DOHH2 (cell line): ENCODE measurements at regions not wholly inside any gene's neighbourhood (a gene's known extent, or its start where the extent isn't known, plus 50 kb on each side); places are given as distances from the start of the nearest gene placed in this dataset.

ENCODE experiments used
- H3F3A ChIP-seq: fragments of 200-600 bp; sonication (generic), shearing (Covaris generic); 2 replicates; pipeline ENCODE4 v1.6.0; 2016; ENCODE audit warnings: antibody characterized with exemption, mild to moderate bottlenecking; ENCODE audit not compliant: control insufficient read depth, insufficient read depth
- H3K27ac ChIP-seq: fragments of 200-600 bp; sonication (generic); 2 replicates; pipeline ENCODE4 v1.5.1; 2014; ENCODE audit warnings: low read depth, mild to moderate bottlenecking, low read length, moderate library complexity
- H3K27me3 ChIP-seq: fragments of 200-600 bp; sonication (generic); 2 replicates; pipeline ENCODE4 v1.6.1; 2014; ENCODE audit warnings: mild to moderate bottlenecking, low read length, mixed read lengths; ENCODE audit not compliant: control insufficient read depth
- H3K36me3 ChIP-seq: fragments of 200-600 bp; sonication (generic); 2 replicates; pipeline ENCODE4 v1.6.1; 2014; ENCODE audit warnings: mild to moderate bottlenecking, low read length, moderate library complexity, mixed read lengths; ENCODE audit not compliant: control insufficient read depth
- H3K4me1 ChIP-seq: fragments of 200-600 bp; sonication (generic); 2 replicates; pipeline ENCODE4 v1.6.1; 2014; ENCODE audit warnings: mild to moderate bottlenecking, low read length, mixed read lengths; ENCODE audit not compliant: control insufficient read depth
- H3K4me2 ChIP-seq: fragments of 200-600 bp; sonication (generic); 2 replicates; pipeline ENCODE4 v1.6.0; 2014; ENCODE audit warnings: mild to moderate bottlenecking, low read length, moderate library complexity
- H3K4me3 ChIP-seq: fragments of 200-600 bp; sonication (generic); 2 replicates; pipeline ENCODE4 v1.5.1; 2014; ENCODE audit warnings: mild to moderate bottlenecking, low read length, mixed read lengths
- H3K79me2 ChIP-seq: fragments of 200-600 bp; sonication (generic); 2 replicates; pipeline ENCODE4 v1.6.1; 2014; ENCODE audit warnings: mild to moderate bottlenecking, low read length, mixed read lengths; ENCODE audit not compliant: control insufficient read depth
- H3K9me2 ChIP-seq: fragments of 200-600 bp; sonication (generic); replicated peaks from 2 replicates; pipeline ENCODE4 v1.6.1; 2014; ENCODE audit warnings: mild to moderate bottlenecking, low read length, mixed read lengths; ENCODE audit not compliant: control insufficient read depth
- H3K9me3 ChIP-seq: fragments of 200-600 bp; sonication (generic); 2 replicates; pipeline ENCODE4 v1.6.1; 2014; ENCODE audit warnings: antibody characterized with exemption, low read length, mixed read lengths; ENCODE audit not compliant: control insufficient read depth, insufficient read depth
- H4K20me1 ChIP-seq: fragments of 200-600 bp; sonication (generic); 2 replicates; pipeline ENCODE4 v1.6.0; 2014; ENCODE audit warnings: low read depth, mild to moderate bottlenecking, antibody characterized with exemption, low read length, moderate library complexity; ENCODE audit not compliant: control insufficient read depth, insufficient read depth
- EZH2phosphoT487 ChIP-seq: fragments of 200-600 bp; sonication (generic); IDR thresholded peaks from 2 replicates; pipeline ENCODE4 v1.6.1; 2017; ENCODE audit warnings: borderline replicate concordance, mild to moderate bottlenecking, antibody characterized with exemption, low read length, moderate library complexity, mixed read lengths
- TF ChIP-seq, protein P1 (sequence below): fragments of 200-600 bp; sonication (generic); IDR thresholded peaks from one replicate; pipeline ENCODE4 v1.5.1; 2014; ENCODE audit warnings: antibody characterized with exemption, mild to moderate bottlenecking, low read depth, low read length; ENCODE audit not compliant: poor library complexity, severe bottlenecking

DNA sequence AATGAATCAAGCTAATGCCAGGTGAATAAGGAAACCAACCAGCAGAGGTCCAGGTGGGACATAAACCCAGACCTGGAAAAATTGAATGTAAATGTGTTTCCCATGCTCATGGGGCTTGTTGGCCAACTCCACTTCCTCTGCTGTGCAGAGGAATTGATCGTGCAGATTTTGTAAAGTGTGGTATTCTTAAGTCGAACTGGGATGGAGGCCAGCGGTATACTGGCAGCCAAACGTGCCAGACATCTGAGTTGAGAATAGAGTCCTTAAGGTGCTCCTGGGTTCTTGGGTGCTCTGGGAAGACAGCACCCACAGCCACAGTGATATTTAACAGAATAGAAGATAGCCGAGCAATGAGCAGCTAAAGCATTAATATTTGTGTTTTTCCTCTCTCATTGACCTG is 146.5 kb upstream of the LGALSL start:
- TF ChIP-seq EZH2phosphoT487, result no peak
- TF ChIP-seq, protein P1, sequence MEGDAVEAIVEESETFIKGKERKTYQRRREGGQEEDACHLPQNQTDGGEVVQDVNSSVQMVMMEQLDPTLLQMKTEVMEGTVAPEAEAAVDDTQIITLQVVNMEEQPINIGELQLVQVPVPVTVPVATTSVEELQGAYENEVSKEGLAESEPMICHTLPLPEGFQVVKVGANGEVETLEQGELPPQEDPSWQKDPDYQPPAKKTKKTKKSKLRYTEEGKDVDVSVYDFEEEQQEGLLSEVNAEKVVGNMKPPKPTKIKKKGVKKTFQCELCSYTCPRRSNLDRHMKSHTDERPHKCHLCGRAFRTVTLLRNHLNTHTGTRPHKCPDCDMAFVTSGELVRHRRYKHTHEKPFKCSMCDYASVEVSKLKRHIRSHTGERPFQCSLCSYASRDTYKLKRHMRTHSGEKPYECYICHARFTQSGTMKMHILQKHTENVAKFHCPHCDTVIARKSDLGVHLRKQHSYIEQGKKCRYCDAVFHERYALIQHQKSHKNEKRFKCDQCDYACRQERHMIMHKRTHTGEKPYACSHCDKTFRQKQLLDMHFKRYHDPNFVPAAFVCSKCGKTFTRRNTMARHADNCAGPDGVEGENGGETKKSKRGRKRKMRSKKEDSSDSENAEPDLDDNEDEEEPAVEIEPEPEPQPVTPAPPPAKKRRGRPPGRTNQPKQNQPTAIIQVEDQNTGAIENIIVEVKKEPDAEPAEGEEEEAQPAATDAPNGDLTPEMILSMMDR, result no peak

GRCh38 chr2:64311191-64311910 is 142.6 kb upstream of the LGALSL start:
- H3K27me3 ChIP-seq, result no peaks in the 10 kb centered on the region
- H4K20me1 ChIP-seq, result no peaks in the 10 kb centered on the region
- no peak overlapping the region for H3K4me3 ChIP-seq
- H3K9me2 ChIP-seq, result no peaks in the 10 kb centered on the region
- H3K9me3 ChIP-seq, result no peaks in the 10 kb centered on the region
- H3K79me2 ChIP-seq, result no peaks in the 10 kb centered on the region
- no peaks in the 10 kb centered on the region for H3F3A ChIP-seq
- H3K4me2 ChIP-seq, result no peak overlapping the region
- H3K36me3 ChIP-seq, result no peaks in the 10 kb centered on the region
- no peak for TF ChIP-seq EZH2phosphoT487
- no peak overlapping the region for H3K27ac ChIP-seq
- H3K4me1 ChIP-seq, result no peaks in the 10 kb centered on the region

More for the DNA sequence above, 146.5 kb upstream of the LGALSL start:
- Histone ChIP-seq H3K4me2 (no peak overlapping the region), H3K9me3 (no peaks in the 10 kb centered on the region), H3K4me3 (no peak overlapping the region), H3F3A (no peaks in the 10 kb centered on the region), H3K9me2 (no peaks in the 10 kb centered on the region), H3K79me2 (no peaks in the 10 kb centered on the region), H3K27me3 (no peaks in the 10 kb centered on the region), H3K4me1 (no peaks in the 10 kb centered on the region), H3K27ac (no peak overlapping the region), H3K36me3 (no peaks in the 10 kb centered on the region), H4K20me1 (no peaks in the 10 kb centered on the region)

GRCh38 chr2:64311948-64312621 is 141.9 kb upstream of the LGALSL start:
- H3K9me2 ChIP-seq, result no peaks in the 10 kb centered on the region
- no peaks in the 10 kb centered on the region for H4K20me1 ChIP-seq
- H3K4me2 ChIP-seq, result no peak overlapping the region
- H3K36me3 ChIP-seq, result no peaks in the 10 kb centered on the region
- H3K9me3 ChIP-seq, result no peaks in the 10 kb centered on the region
- no peak for TF ChIP-seq EZH2phosphoT487
- TF ChIP-seq, protein P1, result no peak
- H3K4me1 ChIP-seq, result no peaks in the 10 kb centered on the region
- no peak overlapping the region for H3K4me3 ChIP-seq
- no peaks in the 10 kb centered on the region for H3F3A ChIP-seq
- no peak overlapping the region for H3K27ac ChIP-seq
- no peaks in the 10 kb centered on the region for H3K27me3 ChIP-seq
- H3K79me2 ChIP-seq, result no peaks in the 10 kb centered on the region
